HG02798 (cell line): ENCODE measurements at regions not wholly inside any gene's neighbourhood (a gene's known extent, or its start where the extent isn't known, plus 50 kb on each side); places are given as distances from the start of the nearest gene placed in this dataset.

Experiments
- ATAC-seq: cut with Tn5 transposase; IDR thresholded peaks from one replicate; pipeline ENCODE4 v1.9.1; 2021; ENCODE audit warnings: mild to moderate bottlenecking; ENCODE audit not compliant: unreplicated experiment, poor library complexity

- ATAC-seq, result no peak
Observed at GRCh38 chr1:239025997-239026694, 360.2 kb upstream of the CHRM3 start.

- no peak for ATAC-seq
Observed at GRCh38 chr1:239025223-239025622, 361.1 kb upstream of the CHRM3 start.

DNA sequence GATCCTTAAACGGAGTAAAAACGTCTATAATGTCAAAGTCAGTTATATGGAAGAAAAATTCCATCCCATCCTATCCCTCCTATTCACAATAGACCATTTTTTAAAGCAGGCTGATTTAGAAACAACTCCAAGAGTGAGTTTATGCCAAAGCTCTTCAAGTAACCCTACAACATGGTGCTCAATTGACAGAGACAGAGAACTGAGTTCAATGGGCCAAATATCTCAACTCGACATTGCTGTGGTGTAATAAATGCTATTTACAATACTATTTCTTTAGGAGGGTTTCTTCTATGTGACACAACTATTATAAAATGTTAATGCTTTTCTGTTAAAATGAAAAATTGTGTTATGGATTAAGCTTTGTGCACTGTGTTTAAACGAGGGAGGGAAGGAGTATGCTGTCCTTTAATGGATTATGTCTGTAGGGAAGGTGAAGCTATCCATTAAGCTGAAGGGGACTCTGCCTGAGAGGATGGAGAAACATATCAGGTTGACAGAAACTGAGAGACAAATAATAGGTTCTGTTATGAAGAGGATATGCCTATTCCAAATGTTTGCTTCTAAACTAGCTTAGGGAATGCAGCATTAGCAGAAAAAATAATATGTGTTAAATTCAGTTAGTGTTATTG lies 362.5 kb upstream of the CHRM3 start:
- ATAC-seq, result no peak

DNA sequence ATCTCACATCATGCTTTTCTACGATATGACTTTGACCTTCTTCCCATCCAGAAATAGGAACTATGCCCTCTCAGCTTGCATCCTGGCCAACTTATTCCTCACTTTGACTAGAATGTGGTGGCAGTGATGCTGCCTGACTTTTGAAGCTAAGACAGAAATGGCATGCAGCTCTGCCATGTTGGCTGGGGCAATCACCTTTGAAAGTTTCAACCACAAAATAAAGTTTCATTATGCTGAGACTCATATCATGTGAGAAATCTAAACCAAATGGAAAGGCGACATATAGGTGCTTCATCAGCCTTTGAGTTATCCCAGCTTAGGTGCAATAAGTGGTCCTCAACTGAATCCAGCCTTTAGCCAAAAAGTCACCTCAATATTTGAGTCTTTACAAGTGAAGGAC lies 370.0 kb upstream of the CHRM3 start:
- no peak for ATAC-seq

GRCh38 chr1:239011382-239011781 lies 375.0 kb upstream of the CHRM3 start:
- no peak for ATAC-seq

GRCh38 chr1:239008568-239008967 lies 377.8 kb upstream of the CHRM3 start:
- ATAC-seq, result no peak

DNA sequence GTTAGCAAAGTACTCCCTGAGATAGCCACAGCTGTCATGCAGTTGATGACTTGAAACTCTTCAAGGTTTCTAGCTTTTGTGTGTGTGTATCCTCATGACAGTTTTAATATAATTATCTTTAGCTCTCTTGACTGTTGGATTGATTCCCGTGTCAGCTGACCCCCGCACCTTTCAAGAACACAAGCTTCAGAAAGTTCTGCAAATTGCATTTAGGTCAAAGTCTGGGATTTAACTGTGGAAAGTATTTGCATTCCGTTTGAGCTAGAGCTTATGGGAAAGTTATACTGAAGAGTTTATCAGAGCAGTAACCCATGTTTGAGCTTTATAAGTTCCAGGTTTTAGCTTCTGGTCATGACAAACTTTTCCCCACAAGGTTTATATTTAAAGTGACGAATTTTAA lies 380.1 kb upstream of the CHRM3 start:
- ATAC-seq, result no peak

DNA sequence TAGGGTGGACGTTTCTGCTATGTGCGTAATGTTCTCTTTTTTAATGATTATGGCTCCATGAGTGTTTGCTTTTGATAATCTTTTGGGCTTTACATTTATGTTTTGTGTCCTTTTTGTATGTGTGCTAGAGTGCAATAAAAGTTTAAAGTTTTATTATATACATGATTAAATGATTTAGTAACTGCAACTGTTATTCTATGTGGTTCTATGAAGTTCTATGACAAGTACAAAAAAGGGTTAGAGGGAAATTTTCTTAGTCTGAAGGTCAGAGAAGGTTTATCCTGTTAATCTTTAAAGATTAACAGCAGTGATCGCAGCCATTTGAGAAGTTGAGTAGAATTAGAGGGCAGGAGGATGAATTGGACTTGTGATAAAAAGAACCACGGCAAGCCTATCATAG lies 386.4 kb upstream of the CHRM3 start:
- no peak for ATAC-seq

- ATAC-seq, result no peak
Observed at GRCh38 chr1:238998577-238998976, 387.8 kb upstream of the CHRM3 start.

DNA sequence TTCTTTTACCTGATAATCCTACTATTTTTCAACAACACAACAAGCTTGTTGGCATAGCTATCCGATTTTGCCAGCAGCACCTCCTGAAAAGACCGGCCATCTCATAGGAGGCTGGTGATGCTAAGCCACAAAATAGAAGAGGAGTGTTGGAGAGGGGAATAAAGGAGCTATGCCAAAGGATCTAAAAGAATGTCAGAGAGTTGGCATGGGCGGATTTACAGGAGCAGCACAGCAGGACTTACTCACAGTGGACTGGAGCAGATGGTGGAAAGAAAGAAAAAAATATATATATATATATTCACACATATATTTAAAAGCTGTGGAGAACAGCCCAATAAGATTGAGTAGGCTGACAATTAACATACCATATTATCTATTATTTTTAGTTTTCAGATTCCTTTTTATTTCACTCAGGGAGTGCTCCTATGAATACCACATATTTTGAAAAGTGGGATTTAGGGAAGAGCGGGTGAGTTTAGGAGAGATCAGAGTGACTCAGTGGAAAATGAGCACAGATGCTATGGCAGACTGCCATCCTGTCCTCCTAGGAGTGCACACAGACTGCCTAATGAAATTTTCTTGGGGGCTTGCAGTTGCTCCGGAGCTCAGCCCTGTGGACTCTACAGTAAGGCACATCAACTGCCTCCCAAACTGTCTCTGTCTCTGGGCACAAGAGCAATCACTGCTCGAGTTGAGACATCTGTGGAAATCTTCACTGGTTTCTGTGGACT lies 394.4 kb upstream of the CHRM3 start:
- ATAC-seq, result no peak

- no peak for ATAC-seq
Observed at GRCh38 chr1:238985312-238985711, 401.1 kb upstream of the CHRM3 start.

GRCh38 chr1:238982736-238983135 lies 403.6 kb upstream of the CHRM3 start:
- ATAC-seq, result no peak

GRCh38 chr1:238981317-238981933 lies 404.9 kb upstream of the CHRM3 start:
- ATAC-seq, result no peak

DNA sequence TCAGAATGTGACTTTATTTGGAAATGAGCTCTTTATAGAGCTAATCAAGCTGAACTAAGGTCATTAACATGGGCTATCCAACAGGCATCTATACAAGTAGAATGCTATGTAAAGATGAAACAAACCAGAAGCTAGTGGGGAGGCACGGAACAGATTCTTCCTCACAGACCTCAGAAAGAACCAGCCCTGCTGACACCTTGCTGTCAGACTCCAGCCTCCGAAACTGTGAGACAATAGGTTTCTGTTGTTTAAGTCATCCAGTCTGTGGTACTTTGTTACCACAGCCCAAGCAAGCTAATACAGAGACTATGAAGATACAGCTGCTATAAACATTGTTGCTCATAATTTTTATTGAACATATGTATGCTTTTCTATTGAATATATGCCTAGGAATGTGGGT lies 406.3 kb upstream of the CHRM3 start:
- ATAC-seq, result no peak

GRCh38 chr1:238964631-238965030 lies 421.7 kb upstream of the CHRM3 start:
- ATAC-seq, result no peak

DNA sequence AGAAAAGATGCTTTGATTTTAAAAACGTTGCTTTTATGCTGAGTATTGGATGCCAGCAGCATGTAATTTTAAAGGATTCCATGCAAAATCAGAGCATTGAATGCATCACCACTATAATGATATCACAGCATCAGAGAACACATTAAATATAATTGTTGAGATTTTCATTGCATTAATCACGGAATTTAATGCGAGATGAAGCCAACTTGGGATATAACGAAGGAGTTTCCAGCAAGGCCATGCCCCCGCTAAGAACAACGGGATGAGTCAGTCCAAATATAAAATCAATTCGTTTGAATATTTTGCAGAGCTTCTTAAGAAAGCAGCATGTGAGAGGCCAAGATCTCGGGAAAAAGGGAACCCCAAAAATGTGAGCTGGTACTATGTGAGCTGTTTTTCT lies 423.4 kb upstream of the CHRM3 start:
- no peak for ATAC-seq

GRCh38 chr1:238961790-238962189 lies 424.6 kb upstream of the CHRM3 start:
- no peak for ATAC-seq

DNA sequence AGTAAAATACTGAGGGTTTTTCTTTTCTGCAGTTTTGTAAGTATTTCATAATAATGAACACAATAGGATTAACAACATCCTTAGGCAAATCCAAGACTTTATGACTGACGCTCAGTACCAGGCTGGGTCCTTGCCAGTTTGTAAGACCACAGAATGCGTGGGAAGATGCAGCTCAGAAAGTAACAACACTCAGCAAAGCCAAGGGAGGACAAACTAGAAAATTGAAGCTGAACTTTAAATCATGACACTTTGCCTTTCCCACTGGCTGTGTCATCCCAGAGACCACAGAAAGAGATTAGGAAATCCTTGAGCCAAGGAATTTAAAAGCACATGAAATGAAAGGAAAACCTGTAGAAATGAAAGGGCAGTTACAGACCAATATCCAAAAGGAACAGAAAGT lies 426.3 kb upstream of the CHRM3 start:
- ATAC-seq, result no peak

DNA sequence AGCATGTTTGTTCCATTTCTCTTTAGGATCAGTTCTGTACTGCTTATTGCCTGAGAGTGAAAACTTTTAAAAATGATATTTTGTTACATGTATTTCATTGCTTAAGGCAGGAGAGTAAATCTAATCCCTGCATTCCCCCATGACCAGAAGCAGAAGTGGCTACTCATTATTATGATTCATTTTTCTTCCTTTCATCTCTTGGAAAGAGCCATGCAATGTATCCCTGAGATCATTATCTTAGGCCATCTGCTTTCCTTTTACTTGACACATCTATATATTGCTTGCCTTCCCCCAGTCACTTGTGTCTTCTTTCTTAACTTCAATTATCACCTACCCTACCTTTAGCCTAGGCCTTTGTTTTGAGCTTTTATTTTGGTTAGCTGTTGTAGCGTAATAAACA lies 430.4 kb upstream of the CHRM3 start:
- ATAC-seq, result no peak

- no peak for ATAC-seq
Observed at GRCh38 chr1:238954865-238955264, 431.5 kb upstream of the CHRM3 start.

DNA sequence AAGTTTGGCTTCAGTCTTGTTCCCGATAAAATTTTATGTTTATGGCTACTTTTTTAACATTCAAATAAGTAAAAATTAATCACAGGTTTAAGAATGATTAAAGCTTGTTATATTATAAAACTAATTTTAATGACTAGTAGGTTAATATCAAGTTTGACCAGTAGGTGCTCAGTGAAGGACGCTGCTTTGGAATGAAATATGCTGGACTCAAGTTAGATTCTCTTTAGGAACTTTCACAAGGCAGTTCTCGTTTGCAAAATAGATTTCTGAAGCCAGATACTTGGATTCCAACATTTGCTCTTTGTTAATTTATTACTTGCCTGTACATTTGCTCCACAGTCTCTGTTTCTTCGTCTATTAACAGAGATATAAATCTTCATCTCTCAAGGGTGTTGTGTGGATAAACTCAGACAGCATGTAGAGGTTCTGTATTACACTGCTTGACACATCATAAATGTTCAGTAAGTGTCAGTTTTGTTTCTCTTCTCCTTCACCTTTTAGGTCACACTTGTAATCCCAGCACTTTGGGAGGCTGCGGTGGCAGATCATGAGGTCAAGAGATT lies 432.8 kb upstream of the CHRM3 start:
- ATAC-seq, result no peak
